Right atrium auricular region (tissue), 2 donors: ENCODE measurements at regions not wholly inside any gene's neighbourhood (a gene's known extent, or its start where the extent isn't known, plus 50 kb on each side); places are given as distances from the start of the nearest gene placed in this dataset.
"Not testable (repeated sequence)": the region's sequence is repeated elsewhere in the genome, so short reads cannot be mapped to it uniquely, and the experiment has no call there.

ENCODE experiments used
- DNase-seq: peaks from one replicate; pipeline ENCODE4 v3.0.0-alpha.2; 2019; ENCODE audit warnings: low spot score
- H3K27ac ChIP-seq, 2 donors: fragments of 200-600 bp; sonication (generic); 1 replicate in 1 of 2; 2 replicates in 1 of 2; pipeline ENCODE4 v1.5.1; 2016 to 2019
- H3K27me3 ChIP-seq, 2 donors: fragments of 200-600 bp; sonication (generic); one replicate each; pipeline versions ENCODE4 v1.5.1 to v1.6.0; 2017 to 2019
- H3K36me3 ChIP-seq: fragments of 200-600 bp; sonication (generic); one replicate; pipeline ENCODE4 v1.5.1; 2016
- H3K4me1 ChIP-seq, 2 donors: fragments of 200-600 bp; sonication (generic); one replicate each; pipeline versions ENCODE4 v1.5.1 to v1.6.0; 2017 to 2019
- H3K4me3 ChIP-seq, 2 donors: fragments of 200-600 bp; sonication (generic); 1 replicate in 1 of 2; 2 replicates in 1 of 2; pipeline ENCODE4 v1.5.1; 2017 to 2019; ENCODE audit warnings: mild to moderate bottlenecking in 1 of 2, moderate library complexity in 1 of 2
- H3K9me3 ChIP-seq, 2 donors: fragments of 200-600 bp; sonication (generic); one replicate each; pipeline ENCODE4 v1.5.1; 2019
- CTCF ChIP-seq, 2 donors: fragments of 200-600 bp; sonication (generic); IDR thresholded peaks; one replicate each; pipeline ENCODE4 v1.5.1; 2019; ENCODE audit warnings: antibody characterized with exemption in 2 of 2

- TF ChIP-seq CTCF (IDR thresholded peaks at IDR 0.05), result no peak
- DNase-seq, result no peak
- H3K27ac ChIP-seq, result no peak overlapping the region
These were observed 151.1 kb downstream of the SEM1 start for GRCh38 chr7:96558530-96558929.

GRCh38 chr7:96558093-96558492, 151.6 kb downstream of the SEM1 start:
- Histone ChIP-seq H3K9me3 (no peaks in the 10 kb centered on the region), H3K36me3 (no peaks in the 10 kb centered on the region), H3K27me3 (no peaks in the 10 kb centered on the region), H3K4me3 (no peak overlapping the region), H3K4me1 (no peaks in the 10 kb centered on the region), H3K27ac (no peak overlapping the region)
- DNase-seq, result no peak
- TF ChIP-seq CTCF (IDR thresholded peaks at IDR 0.05), result no peak

More at GRCh38 chr7:96558530-96558929, 151.1 kb downstream of the SEM1 start:
- Histone ChIP-seq H3K36me3 (no peaks in the 10 kb centered on the region), H3K9me3 (no peaks in the 10 kb centered on the region), H3K27me3 (no peaks in the 10 kb centered on the region), H3K4me3 (no peak overlapping the region), H3K4me1 (no peaks in the 10 kb centered on the region)

- H3K27me3 ChIP-seq, H3K9me3 ChIP-seq, H3K27ac ChIP-seq, H3K4me3 ChIP-seq, DNase-seq, H3K4me1 ChIP-seq, H3K36me3 ChIP-seq: not testable (repeated sequence)
These were observed 152.0 kb downstream of the SEM1 start for GRCh38 chr7:96557598-96557997.

GRCh38 chr7:96548664-96549063, 161.0 kb downstream of the SEM1 start:
- Histone ChIP-seq H3K36me3 (no peaks in the 10 kb centered on the region), H3K27ac (no peak overlapping the region), H3K4me3 (no peak overlapping the region), H3K27me3 (no peaks in the 10 kb centered on the region), H3K9me3 (no peaks in the 10 kb centered on the region), H3K4me1 (no peaks in the 10 kb centered on the region)
- no peak for TF ChIP-seq CTCF (IDR thresholded peaks at IDR 0.05)
- DNase-seq, result no peak

- Histone ChIP-seq H3K27ac (no peak overlapping the region), H3K9me3 (no peaks in the 10 kb centered on the region), H3K27me3 (no peaks in the 10 kb centered on the region), H3K4me1 (no peaks in the 10 kb centered on the region), H3K36me3 (no peaks in the 10 kb centered on the region), H3K4me3 (no peak overlapping the region)
- no peak for DNase-seq
- no peak for TF ChIP-seq CTCF (IDR thresholded peaks at IDR 0.05)
These were observed 162.3 kb downstream of the SEM1 start for GRCh38 chr7:96547371-96547811.

- H3K4me1 ChIP-seq, result no peaks in the 10 kb centered on the region
- no peak for DNase-seq
- H3K4me3 ChIP-seq, result no peak overlapping the region
- H3K9me3 ChIP-seq, result no peaks in the 10 kb centered on the region
- H3K27me3 ChIP-seq, result no peaks in the 10 kb centered on the region
- H3K27ac ChIP-seq, result no peak overlapping the region
- no peaks in the 10 kb centered on the region for H3K36me3 ChIP-seq
- no peak for TF ChIP-seq CTCF (IDR thresholded peaks at IDR 0.05)
These were observed 163.2 kb downstream of the SEM1 start for GRCh38 chr7:96546426-96546825.
